ENCODE measurements at regions not wholly inside any gene's neighbourhood (a gene's known extent, or its start where the extent isn't known, plus 50 kb on each side); places are given as distances from the start of the nearest gene placed in this dataset.
"Not testable (repeated sequence)": the region's sequence is repeated elsewhere in the genome, so short reads cannot be mapped to it uniquely, and the experiment has no call there.

DNA sequence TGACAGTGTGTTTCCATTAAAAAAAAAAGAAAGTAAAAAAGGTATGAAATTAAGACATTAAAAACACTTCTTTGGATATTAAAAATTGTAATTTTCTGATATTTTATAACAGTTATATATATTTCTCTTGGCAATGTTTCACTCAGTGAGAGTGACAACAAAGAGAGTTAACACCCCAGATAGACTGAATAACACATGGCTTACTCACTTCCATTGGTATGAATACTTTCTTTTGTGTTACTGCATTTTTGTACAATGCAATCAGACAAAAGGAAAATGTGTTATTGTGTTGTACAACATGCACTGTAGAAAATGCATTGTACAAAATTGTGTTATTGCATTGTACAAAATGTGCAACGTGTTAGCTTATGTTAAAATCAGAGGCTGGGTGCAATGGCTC is 676.6 kb upstream of the AMELY start:
- intact Hi-C loops (cut with micrococcal nuclease); ATAC-seq; DNase-seq: not testable (repeated sequence)

DNA sequence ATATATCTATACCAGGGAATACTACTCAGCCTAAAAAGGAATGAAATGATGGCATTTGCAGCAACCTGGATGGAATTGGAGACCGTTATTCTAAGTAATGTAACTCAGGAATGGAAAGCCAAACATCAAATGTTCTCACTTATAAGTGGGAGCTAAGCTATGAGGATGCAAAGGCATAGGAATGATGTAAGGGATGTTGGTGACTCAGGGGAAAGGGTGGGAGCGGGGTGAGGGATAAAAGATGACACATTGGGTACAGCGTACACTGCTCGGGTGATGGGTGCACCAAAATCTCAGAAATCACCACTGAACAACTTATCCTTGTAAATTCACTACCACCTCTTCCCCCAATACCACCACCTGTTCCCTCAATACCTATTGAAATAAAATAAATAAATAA is 651.0 kb upstream of the AMELY start:
- DNase-seq, result no peak
- ATAC-seq, result no peak
- intact Hi-C loops (cut with micrococcal nuclease), result no loop called here

DNA sequence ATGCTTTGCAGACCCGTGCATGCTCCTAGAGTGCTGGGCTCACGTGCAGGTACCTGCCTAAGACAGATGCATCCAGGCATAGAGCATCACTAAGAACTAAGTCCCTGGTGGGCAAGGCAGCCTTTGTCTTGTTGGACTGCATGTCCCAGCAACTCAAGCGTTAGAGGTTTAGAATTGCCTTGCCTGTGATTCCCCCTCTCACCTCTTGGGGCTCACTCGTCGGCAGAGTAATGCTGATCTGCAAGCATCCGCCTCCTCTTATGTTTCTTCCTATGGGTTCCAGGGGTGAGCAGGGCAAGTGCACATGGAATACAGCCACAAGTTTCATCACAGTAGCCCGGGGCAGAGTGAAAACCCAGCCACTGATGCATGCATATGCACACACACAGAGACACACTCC is 646.1 kb upstream of the AMELY start:
- ATAC-seq (no peak), DNase-seq (no peak)
- intact Hi-C loops (cut with micrococcal nuclease), result no loop called here

DNA sequence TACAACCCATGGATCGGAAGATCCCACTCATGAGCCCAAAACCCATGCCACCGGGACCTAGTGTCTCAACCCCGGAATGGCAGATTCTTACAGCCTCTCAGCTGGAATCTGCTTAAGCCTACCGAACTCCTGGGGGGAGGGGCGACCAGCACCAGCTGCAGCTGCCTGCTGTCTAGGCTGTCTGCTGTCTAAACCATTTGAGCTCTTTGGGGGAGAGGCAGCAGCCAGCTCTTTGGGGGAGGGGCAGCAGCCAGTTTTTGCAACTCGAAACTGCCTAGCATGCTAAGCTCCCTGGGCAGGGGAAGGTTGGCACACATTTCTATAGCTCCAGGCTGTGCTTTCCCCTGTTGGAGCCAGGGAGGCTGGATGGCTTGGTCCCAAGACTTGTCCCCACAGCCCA is 643.5 kb upstream of the AMELY start:
- intact Hi-C loops (cut with micrococcal nuclease), result no loop called here
- ATAC-seq (no peak), DNase-seq (no peak)

DNA sequence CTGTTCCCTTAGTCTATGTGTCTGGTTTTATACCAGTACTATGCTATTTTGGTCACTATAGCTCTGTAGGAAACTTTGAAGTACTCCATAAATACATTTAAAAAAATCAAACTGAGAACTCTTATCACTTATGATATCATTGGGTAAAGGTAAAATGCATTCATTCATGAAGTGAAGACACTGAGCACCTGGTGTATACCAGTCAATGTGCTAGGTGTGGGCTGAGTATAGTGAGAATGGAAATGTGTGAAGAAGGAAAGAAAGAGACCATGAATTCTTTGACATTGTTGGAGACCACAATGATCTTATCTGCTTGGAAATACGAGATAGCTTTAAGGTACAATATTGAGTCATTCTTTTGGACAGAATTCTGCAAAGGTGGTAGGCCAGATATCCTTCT is 633.5 kb upstream of the AMELY start:
- intact Hi-C loops (cut with micrococcal nuclease), result no loop called here
- ATAC-seq (no peak), DNase-seq (no peak)

DNA sequence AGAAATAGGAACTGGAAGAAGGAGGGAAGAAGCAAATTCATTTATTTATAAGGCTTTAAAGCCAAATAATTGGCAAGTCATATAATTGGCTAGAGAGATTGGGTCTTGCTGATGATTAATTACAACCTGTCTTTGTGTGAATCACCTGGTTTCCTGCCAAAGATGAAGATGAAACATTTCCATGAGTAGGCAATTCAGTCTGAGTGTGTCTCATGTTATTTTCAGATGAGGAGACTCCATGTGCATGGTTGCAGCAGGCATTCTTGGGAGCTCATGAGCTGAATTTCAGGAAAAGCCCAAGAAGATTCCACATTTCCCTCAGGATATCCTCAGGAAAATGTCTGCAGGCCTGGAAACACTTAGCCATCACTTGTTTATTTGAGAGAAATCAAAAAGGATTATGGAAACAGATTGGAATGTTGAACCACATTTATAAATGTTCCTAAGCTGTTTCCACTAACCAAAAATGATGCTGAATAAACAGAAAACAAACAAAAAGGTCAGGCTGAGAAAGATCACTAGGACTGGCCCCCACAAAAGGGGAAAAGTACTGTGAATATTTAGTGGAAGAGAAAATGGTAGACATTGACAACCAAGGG is 632.7 kb upstream of the AMELY start:
- DNase-seq (no peak), ATAC-seq (no peak)
- intact Hi-C loops (cut with micrococcal nuclease), result no loop called here

DNA sequence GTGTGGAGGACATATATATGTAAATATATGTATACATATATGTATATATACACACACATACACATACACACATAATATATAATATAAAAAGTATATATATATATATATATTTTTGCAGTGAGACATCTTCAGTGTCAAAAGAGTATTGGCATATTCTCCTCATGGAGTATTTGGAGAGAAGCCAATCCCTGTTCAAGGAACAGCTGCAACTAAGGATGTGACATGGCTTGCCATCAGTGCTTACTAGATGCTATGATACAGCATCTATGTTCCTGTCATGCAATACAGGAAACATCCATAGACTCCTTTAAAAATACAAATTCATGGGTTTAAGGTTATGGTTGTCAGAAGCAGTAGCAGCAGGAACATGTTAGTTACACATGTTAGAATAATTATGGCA is 632.0 kb upstream of the AMELY start:
- ATAC-seq (no peak), DNase-seq (no peak)
- intact Hi-C loops (cut with micrococcal nuclease), result no loop called here

DNA sequence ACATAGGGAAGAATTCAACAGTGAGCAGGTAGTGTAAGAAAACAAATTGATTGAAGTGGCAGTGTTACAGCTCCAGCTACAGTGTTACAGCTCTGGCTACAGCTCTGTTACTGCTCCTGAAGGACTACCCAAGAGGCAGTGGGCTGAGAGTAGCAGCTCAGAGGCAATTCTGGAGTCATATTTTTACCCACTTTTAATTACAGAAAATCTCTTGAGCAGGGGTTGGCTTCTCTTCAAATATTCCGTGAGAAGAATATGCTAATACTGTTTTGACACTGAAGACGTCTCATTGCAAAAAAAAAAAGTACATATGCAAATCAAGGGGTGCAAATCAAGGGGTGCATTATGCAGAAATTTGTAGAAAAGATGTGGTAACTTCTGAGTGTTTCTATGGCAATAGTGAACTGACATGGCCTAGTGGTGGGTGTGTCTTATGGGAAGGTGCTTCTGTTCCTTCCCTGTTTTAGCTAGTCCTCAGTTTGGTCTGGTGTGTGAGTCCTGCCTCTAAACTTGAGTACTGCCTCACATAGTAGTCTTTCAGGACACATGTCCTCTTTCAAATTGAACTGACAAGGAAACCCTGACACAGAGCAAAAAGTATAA is 630.8 kb upstream of the AMELY start:
- intact Hi-C loops (cut with micrococcal nuclease), result no loop called here

DNA sequence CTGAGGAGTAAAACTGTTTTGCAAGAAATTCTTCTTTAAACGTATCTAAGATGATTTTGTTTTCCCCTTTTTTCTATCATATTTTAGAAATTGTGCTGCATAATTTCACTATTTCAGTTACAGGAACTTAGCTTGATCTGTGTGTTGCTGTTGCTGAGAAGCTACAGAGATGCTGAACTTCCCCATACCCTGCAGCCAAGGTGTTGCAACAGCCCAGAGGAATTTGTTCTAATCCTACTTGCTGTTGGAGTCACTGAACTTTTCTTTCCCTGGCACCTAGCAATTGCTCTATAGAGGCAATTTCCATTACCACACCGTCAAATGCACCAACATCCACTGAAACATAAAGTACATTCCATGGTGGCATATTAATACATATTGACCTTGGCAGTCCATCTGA is 617.8 kb upstream of the AMELY start:
- no peak for ATAC-seq
- DNase-seq, result no peak
- intact Hi-C loops (cut with micrococcal nuclease), result no loop called here

More for the DNA sequence above, 630.8 kb upstream of the AMELY start:
- ATAC-seq (no peak), DNase-seq (no peak)

DNA sequence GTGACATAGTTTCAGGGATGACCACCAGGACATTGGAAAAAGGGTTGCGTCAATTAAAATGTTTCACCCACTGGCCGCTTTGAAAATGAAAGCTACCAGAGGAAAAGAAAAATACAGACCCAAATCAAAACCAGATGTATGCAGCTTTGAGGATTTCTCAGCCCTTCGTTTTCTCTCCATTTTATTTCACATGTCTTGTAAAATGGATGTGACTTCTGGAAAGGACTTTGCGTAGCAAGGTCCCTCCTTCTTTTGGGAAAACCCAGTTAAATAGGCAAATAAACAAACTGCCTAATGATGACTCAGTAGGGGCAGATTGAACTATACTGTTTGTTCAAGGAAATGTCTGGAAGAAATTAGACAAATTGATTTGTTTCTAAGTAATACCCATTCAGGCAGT is 616.0 kb upstream of the AMELY start:
- ATAC-seq; DNase-seq; intact Hi-C loops (cut with micrococcal nuclease): not testable (repeated sequence)

DNA sequence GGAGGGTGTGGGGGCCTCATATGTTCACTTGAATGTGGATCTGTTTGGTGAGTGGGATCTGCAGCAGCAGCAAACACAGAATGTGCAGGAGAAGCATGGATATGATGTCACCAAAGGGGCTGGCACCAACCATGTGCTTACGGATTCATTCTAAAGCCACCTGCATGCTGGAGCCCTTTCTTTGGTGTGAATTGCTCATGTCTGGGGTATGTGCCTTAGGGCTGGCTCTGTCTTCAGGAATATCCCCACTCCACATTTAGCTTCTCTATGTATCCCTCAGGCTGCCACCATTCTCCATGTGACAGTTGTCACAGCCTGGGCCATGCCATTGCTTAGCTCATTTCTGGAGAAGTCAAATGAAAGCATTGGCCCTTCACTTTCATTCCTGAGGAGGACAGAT is 606.8 kb upstream of the AMELY start:
- intact Hi-C loops (cut with micrococcal nuclease), result no loop called here
- DNase-seq (no peak), ATAC-seq (no peak)

DNA sequence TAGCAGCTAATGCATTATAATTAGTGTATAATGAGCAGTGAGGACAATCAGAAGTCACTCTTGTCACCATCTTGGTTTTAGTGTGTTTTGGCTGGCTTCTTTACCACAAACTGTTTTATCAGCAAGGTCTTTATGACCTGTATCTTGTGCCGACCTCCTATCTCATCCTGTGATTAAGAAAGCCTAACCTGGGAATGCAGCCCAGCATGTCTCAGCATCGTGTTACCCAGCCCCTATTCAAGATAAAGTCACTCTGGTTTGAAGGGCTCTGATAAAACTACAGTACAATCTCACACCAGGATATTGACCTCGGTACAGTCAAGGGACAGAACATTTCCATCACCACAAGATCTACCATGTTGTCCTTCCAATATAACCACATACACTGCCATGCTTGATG is 604.7 kb upstream of the AMELY start:
- intact Hi-C loops (cut with micrococcal nuclease), result no loop called here
- ATAC-seq (no peak), DNase-seq (no peak)

DNA sequence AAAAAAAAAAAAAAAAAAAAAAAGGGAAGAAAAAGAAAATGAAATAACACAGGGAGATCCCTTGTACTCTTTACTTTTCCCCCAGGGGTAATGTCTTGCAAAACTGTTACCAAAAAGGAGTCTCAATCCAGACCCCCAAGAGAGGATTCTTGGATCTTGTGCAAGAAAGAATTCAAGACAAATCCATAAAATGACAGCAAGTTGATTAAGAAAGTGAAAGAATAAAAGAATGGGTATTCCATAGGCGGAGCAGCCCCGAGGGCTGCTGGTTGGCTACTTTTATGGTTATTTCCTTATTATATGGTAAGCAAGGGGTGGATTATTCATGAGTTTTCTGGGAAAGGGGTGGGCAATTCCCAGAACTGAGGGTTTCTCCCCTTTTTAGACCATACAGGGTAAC is 604.3 kb upstream of the AMELY start:
- DNase-seq (no peak), ATAC-seq (no peak)
- intact Hi-C loops (cut with micrococcal nuclease), result no loop called here

DNA sequence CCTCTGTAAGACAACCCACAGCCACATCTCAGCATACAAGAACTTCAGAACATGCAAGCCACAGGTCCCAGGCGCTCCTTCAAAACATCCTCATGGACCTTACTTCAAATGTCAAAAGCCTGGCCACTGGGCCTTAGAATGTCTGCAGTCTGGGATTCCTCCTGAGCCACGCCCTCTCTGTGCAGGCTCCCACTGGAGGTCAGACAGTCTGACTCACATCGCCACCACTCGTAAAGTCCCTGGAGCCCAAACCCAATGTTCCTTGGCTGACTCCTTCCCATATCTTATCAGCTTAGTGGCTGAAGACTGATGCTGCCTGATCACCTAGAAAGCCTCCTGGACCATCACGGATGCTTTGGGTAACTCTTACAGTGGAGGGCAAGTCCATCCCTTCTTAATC is 591.3 kb upstream of the AMELY start:
- DNase-seq (no peak), ATAC-seq (no peak)
- intact Hi-C loops (cut with micrococcal nuclease), result no loop called here

DNA sequence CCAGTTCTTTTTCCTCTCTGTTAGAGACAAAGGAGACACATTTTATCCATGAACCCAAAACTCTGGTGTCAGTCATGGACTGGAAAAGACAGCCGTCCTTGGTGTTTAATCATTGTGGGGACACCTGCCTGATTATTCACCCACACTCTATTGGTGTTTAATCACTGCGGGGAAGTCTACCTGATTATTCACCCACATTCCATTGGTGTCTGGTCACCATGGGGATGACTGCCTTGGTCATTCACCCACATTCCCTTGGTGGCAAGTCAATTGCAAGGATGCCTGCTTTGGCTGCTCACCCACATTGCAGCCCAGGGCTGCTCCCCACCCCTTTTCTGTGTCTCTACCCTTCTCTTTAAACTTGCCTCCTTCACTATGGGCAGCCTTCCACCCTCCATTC is 589.7 kb upstream of the AMELY start:
- intact Hi-C loops (cut with micrococcal nuclease), result no loop called here
- no peak for DNase-seq

DNA sequence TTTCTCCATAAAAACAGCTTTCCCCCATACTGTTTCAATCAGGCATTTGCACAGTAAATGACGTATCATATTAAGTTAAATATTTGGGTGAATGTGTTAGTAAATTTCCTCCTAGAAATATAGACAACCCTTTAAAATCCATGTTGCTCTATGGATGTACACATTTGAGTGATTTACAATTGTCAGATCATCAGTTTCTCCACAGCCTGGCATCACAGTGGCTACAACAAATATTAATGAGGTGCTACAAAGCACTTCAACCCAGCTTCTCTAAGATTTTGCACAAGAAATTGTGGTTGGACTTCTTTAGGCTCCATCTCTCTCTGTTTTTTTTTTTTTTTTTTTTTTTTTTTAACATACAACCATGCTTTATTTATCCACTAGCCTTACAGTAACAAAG is 584.4 kb upstream of the AMELY start:
- intact Hi-C loops (cut with micrococcal nuclease), result no loop called here
- ATAC-seq (no peak), DNase-seq (no peak)

More for the DNA sequence above, 589.7 kb upstream of the AMELY start:
- ATAC-seq, result no peak

DNA sequence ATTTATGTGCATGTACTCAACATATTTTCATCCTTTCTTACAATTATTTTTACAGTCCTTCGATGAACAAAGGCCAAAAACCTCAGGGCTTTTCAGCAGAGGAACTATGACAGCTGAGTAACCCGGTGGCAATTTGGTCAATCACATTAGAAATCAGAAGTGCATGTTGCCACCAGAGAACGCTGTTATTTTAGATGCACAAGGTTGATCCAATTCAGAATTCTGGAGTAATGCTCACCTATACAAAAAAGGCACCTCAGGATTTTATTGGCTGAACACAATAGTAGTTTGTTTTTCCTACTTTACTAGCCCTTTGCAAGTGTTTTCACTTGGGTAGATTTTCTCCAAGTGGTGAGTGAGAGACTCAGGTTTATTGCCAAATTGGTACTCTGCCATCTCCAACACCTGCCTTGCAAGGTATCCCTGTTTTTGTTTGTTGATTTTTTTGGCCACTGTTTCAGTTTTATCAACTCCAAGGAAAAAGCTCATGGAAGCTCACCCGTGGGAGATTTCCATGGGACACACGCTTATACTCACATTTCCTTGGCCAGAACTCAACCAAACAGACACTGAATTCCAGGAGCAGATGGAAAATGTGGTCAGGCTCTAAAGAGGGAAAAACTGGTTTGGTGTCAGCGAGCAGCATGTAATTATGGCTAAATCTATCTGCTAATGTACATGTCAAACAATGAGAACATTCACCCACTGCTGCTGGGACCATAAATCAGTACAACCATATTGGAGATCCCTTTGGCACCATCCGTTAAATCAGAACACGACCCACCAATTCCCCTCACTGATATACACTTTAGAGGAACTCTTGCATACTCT is 573.1 kb upstream of the AMELY start:
- intact Hi-C loops (cut with micrococcal nuclease); ATAC-seq; DNase-seq: not testable (repeated sequence)

DNA sequence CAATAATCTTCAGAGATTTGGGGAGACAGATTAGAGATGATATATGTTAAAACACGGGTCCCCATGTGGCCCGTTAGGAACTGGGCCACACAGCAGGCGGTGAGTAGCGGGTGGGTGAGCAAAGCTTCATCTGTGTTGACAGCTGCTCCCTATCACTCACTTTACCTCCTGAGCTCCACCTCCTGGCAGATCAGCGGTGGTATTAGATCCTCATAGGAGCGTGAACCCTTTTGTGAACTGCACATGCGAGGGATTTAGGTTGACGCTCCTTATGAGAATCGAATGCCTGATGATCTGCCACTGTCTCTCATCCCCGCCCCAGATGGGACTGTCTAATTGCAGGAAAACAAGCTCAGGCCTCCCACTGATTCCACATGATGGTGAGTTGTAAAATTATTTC is 560.4 kb upstream of the AMELY start:
- DNase-seq, result no peak
- ATAC-seq, result no peak
- intact Hi-C loops (cut with micrococcal nuclease), result no loop called here

DNA sequence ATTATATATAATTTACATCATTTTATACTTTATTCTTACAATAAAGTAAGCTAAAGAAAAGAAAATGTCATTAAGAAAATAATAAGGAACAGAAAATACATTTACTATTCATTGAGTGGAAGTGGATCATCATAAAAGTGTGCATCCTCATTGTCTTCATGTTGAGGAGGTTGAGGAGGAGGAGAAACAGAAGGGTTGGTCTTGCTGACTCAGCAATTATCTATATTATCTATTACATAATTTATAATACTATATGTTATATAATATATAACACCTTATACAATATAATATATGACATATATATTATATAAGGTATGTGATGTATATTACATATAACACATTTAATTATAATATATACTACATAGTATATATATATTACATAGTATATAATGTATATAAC is 558.5 kb upstream of the AMELY start:
- intact Hi-C loops (cut with micrococcal nuclease), result no loop called here

DNA sequence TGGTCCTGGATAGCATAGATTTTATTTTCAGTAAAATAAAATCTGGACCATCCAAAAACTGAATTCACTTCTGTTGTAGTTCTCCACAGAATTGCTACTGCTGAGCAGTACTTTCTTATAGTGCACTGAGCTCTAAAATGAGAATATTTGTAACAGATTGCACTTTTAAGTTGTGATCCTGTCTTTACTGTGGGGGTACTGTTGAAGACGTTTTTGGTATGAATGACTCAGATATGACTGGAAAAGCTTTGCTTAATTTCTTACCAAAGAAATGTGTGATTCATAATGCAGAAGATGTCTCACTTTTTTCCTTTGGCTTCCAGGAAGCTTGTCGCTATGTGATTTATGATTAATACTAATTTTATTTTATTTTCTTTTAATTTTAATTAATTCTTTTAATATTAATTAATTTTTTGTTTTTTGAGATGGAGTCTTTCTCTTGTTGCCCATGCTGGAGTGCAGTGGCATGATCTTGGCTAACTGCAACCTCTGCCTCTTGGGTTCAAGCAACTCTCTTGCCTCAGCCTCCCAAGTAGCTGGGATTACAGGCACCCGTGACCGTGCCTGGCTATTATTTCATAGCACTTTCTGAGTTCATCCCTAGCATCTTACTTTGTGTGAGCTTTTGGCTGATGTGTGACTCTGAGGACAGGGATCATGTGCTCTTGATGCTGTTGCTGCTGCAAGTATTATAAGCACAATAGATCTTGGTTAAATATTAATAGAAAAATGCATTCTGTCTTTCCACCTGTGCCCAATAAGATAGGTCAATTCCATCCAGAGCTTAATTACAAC is 557.6 kb upstream of the AMELY start:
- ATAC-seq, result no peak
- no peak for DNase-seq
- intact Hi-C loops (cut with micrococcal nuclease), result no loop called here

More for the DNA sequence above, 558.5 kb upstream of the AMELY start:
- ATAC-seq, result no peak
- DNase-seq, result no peak
